Lung (tissue), 11 donors: ENCODE measurements at regions not wholly inside any gene's neighbourhood (a gene's known extent, or its start where the extent isn't known, plus 50 kb on each side); places are given as distances from the start of the nearest gene placed in this dataset.

ENCODE experiments used
- ATAC-seq: fragments of 200-7000 bp; cut with Tn5 transposase; one replicate; pipeline ENCODE4 v1.9.1; 2020; ENCODE audit warnings: moderate number of reproducible peaks; ENCODE audit not compliant: insufficient read depth, low FRiP score
- DNase-seq, 3 donors: peaks; one replicate each; pipeline ENCODE4 v3.0.0-alpha.2; 2013 to 2017
- H3K27ac ChIP-seq, 2 donors: one replicate each; pipeline ENCODE4 v1.5.1; 2013; ENCODE audit warnings: mild to moderate bottlenecking in 2 of 2, moderate library complexity in 2 of 2, control low read depth in 1 of 2, inconsistent platforms in 1 of 2, low read depth in 1 of 2, low read length in 1 of 2
- H3K27me3 ChIP-seq, 3 donors: one replicate each; pipeline ENCODE4 v1.5.1; 2013; ENCODE audit warnings: low read length in 2 of 3; ENCODE audit not compliant: control insufficient read depth in 3 of 3, insufficient read depth in 3 of 3
- H3K36me3 ChIP-seq, 4 donors: one replicate each; pipeline ENCODE4 v1.5.1; 2013; ENCODE audit warnings: low read length in 4 of 4, mild to moderate bottlenecking in 1 of 4, moderate library complexity in 1 of 4; ENCODE audit not compliant: control insufficient read depth in 4 of 4, insufficient read depth in 4 of 4
- H3K4me1 ChIP-seq, 5 donors: one replicate each; pipeline ENCODE4 v1.5.1; 2013; ENCODE audit warnings: low read length in 5 of 5, mild to moderate bottlenecking in 2 of 5, moderate library complexity in 1 of 5; ENCODE audit not compliant: control insufficient read depth in 5 of 5, insufficient read depth in 5 of 5
- H3K4me3 ChIP-seq: one replicate; pipeline ENCODE4 v1.5.1; 2013; ENCODE audit warnings: mild to moderate bottlenecking, control low read depth, moderate library complexity
- H3K9ac ChIP-seq, 2 donors: one replicate each; pipeline ENCODE4 v1.5.1; 2013; ENCODE audit warnings: low read length in 2 of 2, control low read depth in 1 of 2; ENCODE audit not compliant: insufficient read depth in 1 of 2
- H3K9me3 ChIP-seq, 4 donors: one replicate each; pipeline ENCODE4 v1.5.1; 2013; ENCODE audit warnings: low read length in 3 of 4, mild to moderate bottlenecking in 1 of 4, moderate library complexity in 1 of 4; ENCODE audit not compliant: control insufficient read depth in 4 of 4, insufficient read depth in 3 of 4
- CTCF ChIP-seq: IDR thresholded peaks from 2 replicates; pipeline ENCODE4 v1.5.1; 2012; ENCODE audit warnings: mild to moderate bottlenecking; ENCODE audit errors: control extremely low read depth, extremely low read depth
- WGBS, 2 donors: extraction: QIAGEN DNeasy Blood & Tissue Kit; methylation state at CpG; one replicate each; pipeline ENCODE4 v1.1.7; 2013; 5-methylcytosine and 5-hydroxymethylcytosine counted together
- donor health status: control.
- donor health status: control.
- donor health status: Bipolar disorder and iron deficiency.
- donor health status: healthy.
- donor health status: DM: yes; HTN: yes; CAD: no.

- WGBS, 2 donors: 92% methylated on average over 5 of the region's 5 CpGs
- peaks cover 0 to 3% (median 0%) of the 10 kb centered on the region in 4 donors for H3K9me3 ChIP-seq
- ATAC-seq (no peak), DNase-seq (no peak)
- H3K27ac ChIP-seq: no peak overlapping the region
- no peaks in the 10 kb centered on the region for H3K27me3 ChIP-seq
- no peak overlapping the region for H3K4me3 ChIP-seq
- H3K4me1 ChIP-seq: peaks cover 0 to 33% (median 8%) of the 10 kb centered on the region in 5 donors
- no peak overlapping the region for H3K9ac ChIP-seq
- no peaks in the 10 kb centered on the region for H3K36me3 ChIP-seq
- no peak for TF ChIP-seq CTCF
These were observed 188.7 kb upstream of the S1PR3 start for GRCh38 chr9:88802533-88802932.

- DNase-seq: peak; percentile 41 to 63 (median 52)
- Histone ChIP-seq H3K9me3 (peaks cover 0 to 3% (median 0%) of the 10 kb centered on the region in 4 donors), H3K4me3 (no peak overlapping the region), H3K27ac (no peak overlapping the region), H3K4me1 (peaks cover 0 to 44% (median 8%) of the 10 kb centered on the region in 5 donors), H3K27me3 (no peaks in the 10 kb centered on the region), H3K9ac (no peak overlapping the region), H3K36me3 (no peaks in the 10 kb centered on the region)
- 74 to 82% methylated on average over 4 of the region's 4 CpGs for WGBS, 2 donors
- no peak for ATAC-seq
- TF ChIP-seq CTCF: no peak
These were observed 187.6 kb upstream of the S1PR3 start for GRCh38 chr9:88803546-88804253.

- ATAC-seq (no peak), DNase-seq (no peak)
- no peak for TF ChIP-seq CTCF
- peaks cover 0 to 50% (median 8%) of the 10 kb centered on the region in 5 donors for H3K4me1 ChIP-seq
- no peak overlapping the region for H3K9ac ChIP-seq
- H3K27me3 ChIP-seq: no peaks in the 10 kb centered on the region
- H3K9me3 ChIP-seq: peaks cover 0 to 3% (median 0%) of the 10 kb centered on the region in 4 donors
- no peak overlapping the region for H3K27ac ChIP-seq
- H3K4me3 ChIP-seq: no peak overlapping the region
- 69 to 86% methylated on average over 2 of the region's 2 CpGs for WGBS, 2 donors
- no peaks in the 10 kb centered on the region for H3K36me3 ChIP-seq
These were observed 187.0 kb upstream of the S1PR3 start for GRCh38 chr9:88804254-88804596.
